A673 (cell line): ENCODE measurements at regions not wholly inside any gene's neighbourhood (a gene's known extent, or its start where the extent isn't known, plus 50 kb on each side); places are given as distances from the start of the nearest gene placed in this dataset.
A peak's percentile ranks its signal among the peaks of the same experiment; 100 is the strongest.

Experiments
- BruUV-seq: library from RNA; stranded (reverse); fragments of 400-500 nt; replicated peaks from 2 replicates; lab custom pipeline; 2021; lab: Mats Ljungman, UMichigan
- CTCF ChIA-PET: fragments of 300-600 bp; sonication (Branson Sonifier 250); formaldehyde crosslinking; loops from one replicate; lab custom pipeline; 2022; ENCODE audit warnings: antibody characterized with exemption; lab: Charles Lee
- POLR2A ChIA-PET: fragments of 300-600 bp; sonication (Branson Sonifier 250); formaldehyde crosslinking; loops from one replicate; lab custom pipeline; 2022; ENCODE audit warnings: antibody characterized with exemption; ENCODE audit not compliant: low non-redundant PET; lab: Charles Lee
- DNase-seq: peaks from one replicate; pipeline ENCODE4 v3.0.0-alpha.2; 2015; ENCODE audit warnings: low spot score
- H3K27ac ChIP-seq: fragments of 200-600 bp; sonication (generic); 2 replicates; pipeline ENCODE4 v1.5.1; 2016; ENCODE audit warnings: mixed run types, low read depth, mild to moderate bottlenecking, mixed read lengths, antibody characterized with exemption, low read length; ENCODE audit not compliant: poor library complexity, severe bottlenecking
- H3K27me3 ChIP-seq: fragments of 200-600 bp; sonication (generic); replicated peaks from 2 replicates; pipeline ENCODE4 v1.6.1; 2017; ENCODE audit warnings: mixed run types, low read depth, mild to moderate bottlenecking, mixed read lengths, antibody characterized with exemption, low read length; ENCODE audit not compliant: insufficient read depth, poor library complexity
- H3K36me3 ChIP-seq: fragments of 200-600 bp; sonication (generic); 2 replicates; pipeline ENCODE4 v1.6.1; 2016; ENCODE audit warnings: mixed run types, mild to moderate bottlenecking, mixed read lengths, antibody characterized with exemption, low read length; ENCODE audit not compliant: insufficient read depth, poor library complexity, severe bottlenecking
- H3K4me1 ChIP-seq: fragments of 200-600 bp; sonication (generic); 2 replicates; pipeline ENCODE4 v1.6.1; 2017; ENCODE audit warnings: mixed run types, mild to moderate bottlenecking, mixed read lengths, antibody characterized with exemption, low read length; ENCODE audit not compliant: insufficient read depth, poor library complexity, severe bottlenecking
- H3K4me3 ChIP-seq: fragments of 200-600 bp; sonication (generic); 2 replicates; pipeline ENCODE4 v1.5.1; 2016; ENCODE audit warnings: low read depth, mixed run types, mild to moderate bottlenecking, mixed read lengths, low read length; ENCODE audit not compliant: poor library complexity, severe bottlenecking
- H3K9me3 ChIP-seq: fragments of 200-600 bp; sonication (generic); 2 replicates; pipeline ENCODE4 v1.6.1; 2016; ENCODE audit warnings: mixed run types, low read depth, mild to moderate bottlenecking, mixed read lengths, antibody characterized with exemption, low read length; ENCODE audit not compliant: poor library complexity, severe bottlenecking
- CTCF ChIP-seq: fragments of 300-800, 200-600 bp; sonication (generic); conservative IDR thresholded peaks from 2 replicates; pipeline ENCODE4 v1.5.1; 2017; ENCODE audit warnings: low read depth, mild to moderate bottlenecking, antibody characterized with exemption, low read length, moderate library complexity, mixed read lengths
- EZH2 ChIP-seq: fragments of 200-600 bp; sonication (generic); IDR thresholded peaks from 2 replicates; pipeline ENCODE4 v1.6.1; 2017; ENCODE audit warnings: borderline replicate concordance, low read depth, mild to moderate bottlenecking, mixed read lengths, antibody characterized with exemption, low read length; ENCODE audit not compliant: poor library complexity, severe bottlenecking
- intact Hi-C: fragments of 100-400 bp; cut with micrococcal nuclease; formaldehyde crosslinking; loops from one replicate; pipeline ENCODE4 v1.10.0; 2022; ENCODE audit not compliant: unreplicated experiment

- Histone ChIP-seq H3K36me3 (no peaks in the 10 kb centered on the region), H3K4me1 (peaks cover 28% of the 10 kb centered on the region), H3K27ac (no peak overlapping the region), H3K4me3 (no peak overlapping the region), H3K9me3 (no peaks in the 10 kb centered on the region), H3K27me3 (no peaks in the 10 kb centered on the region)
- ChIA-PET CTCF (interaction anchor here (0.5 kb wide), 1 partner anchor 325 kb away, joined by 5 read pairs; no protein-coding TSS in a partner anchor), POLR2A (no interaction called here)
- intact Hi-C loops, result loop anchor here (10.0 kb wide), 1 partner anchor 163 kb away; the partner anchor contains the start of gene HES1
- TF ChIP-seq CTCF (no peak), EZH2 (no peak)
- peak; percentile 28 for DNase-seq
- no TSS peak for BruUV-seq
Observed at GRCh38 chr3:193971261-193971751, 164.6 kb upstream of the HES1 start.

DNA sequence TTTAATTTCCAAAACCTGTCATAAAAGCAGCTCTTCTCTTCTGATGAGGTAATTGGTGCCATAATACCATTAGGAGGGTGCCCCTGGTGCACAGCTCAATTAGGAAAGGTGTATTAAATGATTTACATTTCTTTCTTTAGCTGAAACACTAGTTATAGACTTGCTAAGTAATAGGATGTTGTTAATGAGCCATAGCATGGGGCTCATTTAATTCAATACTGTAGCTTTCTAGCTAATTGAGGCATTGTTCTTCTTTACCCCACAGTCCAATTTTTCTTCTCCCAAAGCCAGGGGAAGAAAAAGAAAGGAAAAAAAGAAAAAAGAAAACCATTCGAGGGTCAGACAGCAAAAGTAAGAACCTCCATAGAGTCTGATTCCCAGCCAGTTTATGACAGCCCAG is 164.0 kb upstream of the HES1 start:
- no peak for DNase-seq
- H3K27ac ChIP-seq, result no peak overlapping the region
- no peaks in the 10 kb centered on the region for H3K36me3 ChIP-seq
- ChIA-PET POLR2A (interaction anchor here (0.6 kb wide), 1 partner anchor 1318 kb away, joined by 5 read pairs; no protein-coding TSS in a partner anchor), CTCF (no interaction called here)
- intact Hi-C loops, result loop anchor here (10.0 kb wide), 1 partner anchor 163 kb away; the partner anchor contains the start of gene HES1
- H3K27me3 ChIP-seq, result no peaks in the 10 kb centered on the region
- H3K4me3 ChIP-seq, result no peak overlapping the region
- peaks cover 28% of the 10 kb centered on the region for H3K4me1 ChIP-seq
- no peaks in the 10 kb centered on the region for H3K9me3 ChIP-seq
- TF ChIP-seq CTCF (no peak), EZH2 (no peak)
- BruUV-seq, result no TSS peak

DNA sequence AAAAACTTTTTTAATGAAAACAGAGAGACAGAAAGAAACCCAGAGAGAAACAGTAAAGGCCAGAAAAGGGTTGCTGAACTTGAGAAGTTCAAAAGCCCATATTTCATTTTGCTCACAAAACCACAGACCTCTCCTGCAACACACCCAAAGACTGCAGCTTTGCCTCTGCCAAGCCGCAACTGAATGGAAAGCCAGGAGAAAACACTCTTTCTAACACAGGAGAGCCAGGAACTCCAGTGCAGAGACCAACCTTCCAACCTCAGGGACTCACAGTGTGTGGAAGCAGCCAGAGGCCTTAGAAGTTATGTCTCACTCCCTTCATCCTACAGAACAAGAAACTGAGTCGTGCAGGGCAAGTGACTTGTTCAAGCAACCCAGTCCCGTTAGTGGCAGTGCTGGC is 163.1 kb upstream of the HES1 start:
- no peak for DNase-seq
- Histone ChIP-seq H3K36me3 (no peaks in the 10 kb centered on the region), H3K4me3 (no peak overlapping the region), H3K27me3 (no peaks in the 10 kb centered on the region), H3K4me1 (peaks cover 28% of the 10 kb centered on the region), H3K27ac (no peak overlapping the region), H3K9me3 (no peaks in the 10 kb centered on the region)
- ChIA-PET POLR2A (interaction anchor here (0.6 kb wide), 1 partner anchor 1317 kb away, joined by 5 read pairs; no protein-coding TSS in a partner anchor), CTCF (no interaction called here)
- BruUV-seq, result no TSS peak
- no peak for TF ChIP-seq CTCF
- TF ChIP-seq EZH2, result no peak
- intact Hi-C loops, result loop anchor here (10.0 kb wide), 1 partner anchor 162 kb away; the partner anchor contains the start of gene HES1
